Liver (tissue), 8 donors: ENCODE measurements at regions not wholly inside any gene's neighbourhood (a gene's known extent, or its start where the extent isn't known, plus 50 kb on each side); places are given as distances from the start of the nearest gene placed in this dataset.

Source experiments
- DNase-seq: peaks from one replicate; pipeline ENCODE4 v3.0.0-alpha.2; 2017; ENCODE audit warnings: low spot score
- H3K27ac ChIP-seq, 2 donors: one replicate each; pipeline ENCODE4 v1.7.0; 2013; ENCODE audit warnings: inconsistent platforms in 2 of 2, low read length in 2 of 2, control low read depth in 1 of 2, low read depth in 1 of 2, mild to moderate bottlenecking in 1 of 2
- H3K27me3 ChIP-seq, 4 donors: one replicate each; pipeline versions ENCODE4 v1.6.1 to v1.7.0; 2013; ENCODE audit warnings: low read length in 3 of 4, inconsistent platforms in 1 of 4, mild to moderate bottlenecking in 1 of 4, moderate library complexity in 1 of 4; ENCODE audit not compliant: control insufficient read depth in 4 of 4, insufficient read depth in 4 of 4
- H3K36me3 ChIP-seq, 4 donors: one replicate each; pipeline versions ENCODE4 v1.6.1 to v1.7.0; 2013; ENCODE audit warnings: low read length in 3 of 4, mild to moderate bottlenecking in 3 of 4, low read depth in 1 of 4, moderate library complexity in 1 of 4; ENCODE audit not compliant: control insufficient read depth in 4 of 4, insufficient read depth in 3 of 4
- H3K4me1 ChIP-seq, 4 donors: one replicate each; pipeline versions ENCODE4 v1.6.1 to v1.7.0; 2013; ENCODE audit warnings: low read length in 3 of 4, mild to moderate bottlenecking in 3 of 4, moderate library complexity in 1 of 4; ENCODE audit not compliant: control insufficient read depth in 4 of 4, insufficient read depth in 4 of 4
- H3K4me3 ChIP-seq, 3 donors: one replicate each; pipeline versions ENCODE4 v1.6.1 to v1.7.0; 2013; ENCODE audit warnings: low read length in 3 of 3, control low read depth in 1 of 3, low read depth in 1 of 3, mild to moderate bottlenecking in 1 of 3
- H3K9ac ChIP-seq, 2 donors: one replicate each; pipeline ENCODE4 v1.7.0; 2013; ENCODE audit warnings: low read length in 2 of 2, mild to moderate bottlenecking in 2 of 2, moderate library complexity in 2 of 2, control low read depth in 1 of 2, low read depth in 1 of 2
- H3K9me3 ChIP-seq, 4 donors: one replicate each; pipeline versions ENCODE4 v1.6.1 to v1.7.0; 2013; ENCODE audit warnings: low read length in 3 of 4; ENCODE audit not compliant: control insufficient read depth in 4 of 4
- ATF3 ChIP-seq: IDR thresholded peaks from 2 replicates; pipeline ENCODE4 v1.6.1; 2016; ENCODE audit warnings: antibody characterized with exemption
- CTCF ChIP-seq: fragments of 150-350 bp; IDR thresholded peaks from 2 replicates; pipeline ENCODE4 v1.5.1; 2017; ENCODE audit warnings: improper control_type of control experiment, low read depth, low read length; ENCODE audit not compliant: missing input control
- EGR1 ChIP-seq, 2 donors: IDR thresholded peaks; 2 replicates each; pipeline ENCODE4 v1.6.1; 2016 to 2018; ENCODE audit warnings: antibody characterized with exemption in 2 of 2, low read depth in 2 of 2
- FOXA1 ChIP-seq: IDR thresholded peaks from 2 replicates; pipeline ENCODE4 v1.6.1; 2016; ENCODE audit warnings: antibody characterized with exemption
- FOXA2 ChIP-seq: IDR thresholded peaks from 2 replicates; pipeline ENCODE4 v1.6.1; 2016; ENCODE audit warnings: antibody characterized with exemption
- GABPA ChIP-seq, 2 donors: IDR thresholded peaks in 1 of 2; conservative IDR thresholded peaks in 1 of 2; 2 replicates each; pipeline ENCODE4 v1.6.1; 2016; ENCODE audit warnings: antibody characterized with exemption in 2 of 2, mild to moderate bottlenecking in 1 of 2, moderate library complexity in 1 of 2
- HNF4A ChIP-seq, 2 donors: conservative IDR thresholded peaks; 2 replicates each; pipeline ENCODE4 v1.6.1; 2016; ENCODE audit warnings: antibody characterized with exemption in 2 of 2, mild to moderate bottlenecking in 2 of 2
- HNF4G ChIP-seq: IDR thresholded peaks from 2 replicates; pipeline ENCODE4 v1.6.1; 2016; ENCODE audit warnings: antibody characterized with exemption
- JUND ChIP-seq, 2 donors: IDR thresholded peaks; 2 replicates each; pipeline ENCODE4 v1.6.1; 2016; ENCODE audit warnings: antibody characterized with exemption in 2 of 2
- MAX ChIP-seq: IDR thresholded peaks from 2 replicates; pipeline ENCODE4 v1.6.1; 2016; ENCODE audit warnings: antibody characterized with exemption
- NR2F2 ChIP-seq: IDR thresholded peaks from 2 replicates; pipeline ENCODE4 v1.6.1; 2016; ENCODE audit warnings: antibody characterized with exemption
- RAD21 ChIP-seq, 2 donors: IDR thresholded peaks; 2 replicates each; pipeline ENCODE4 v1.6.1; 2016; ENCODE audit warnings: antibody characterized with exemption in 2 of 2, mild to moderate bottlenecking in 2 of 2
- REST ChIP-seq: IDR thresholded peaks from 2 replicates; pipeline ENCODE4 v1.6.1; 2016; ENCODE audit warnings: antibody characterized with exemption, mild to moderate bottlenecking
- RXRA ChIP-seq, 2 donors: IDR thresholded peaks; 2 replicates each; pipeline ENCODE4 v1.6.1; 2017 to 2018; ENCODE audit warnings: antibody characterized with exemption in 2 of 2, mild to moderate bottlenecking in 1 of 2
- SP1 ChIP-seq: IDR thresholded peaks from 2 replicates; pipeline ENCODE4 v1.6.1; 2018; ENCODE audit warnings: antibody characterized with exemption, mild to moderate bottlenecking
- TAF1 ChIP-seq: conservative IDR thresholded peaks from 2 replicates; pipeline ENCODE4 v1.6.1; 2016; ENCODE audit warnings: antibody characterized with exemption, mild to moderate bottlenecking
- YY1 ChIP-seq: IDR thresholded peaks from 2 replicates; pipeline ENCODE4 v1.6.1; 2016; ENCODE audit warnings: antibody characterized with exemption, mild to moderate bottlenecking
- ZBTB33 ChIP-seq: IDR thresholded peaks from 2 replicates; pipeline ENCODE4 v1.6.1; 2016; ENCODE audit warnings: antibody characterized with exemption
- WGBS: extraction: QIAGEN DNeasy Blood & Tissue Kit; methylation state at CpG from one replicate; pipeline ENCODE4 v1.1.7; 2013; 5-methylcytosine and 5-hydroxymethylcytosine counted together
- donor health status: healthy.
- donor health status: healthy.
- donor health status: healthy.
- donor health status: healthy.
- donor health status: healthy.

GRCh38 chr2:56713978-56714377, 530.2 kb downstream of the CCDC85A start:
- WGBS: 71% methylated on average over 1 of the region's 1 CpG
- no peak overlapping the region for H3K4me3 ChIP-seq
- H3K4me1 ChIP-seq: no peaks in the 10 kb centered on the region
- DNase-seq: no peak
- H3K27me3 ChIP-seq: no peaks in the 10 kb centered on the region
- TF ChIP-seq FOXA1 (no peak), TAF1 (no peak), CTCF (no peak)
- H3K9me3 ChIP-seq: no peaks in the 10 kb centered on the region
- no peaks in the 10 kb centered on the region for H3K36me3 ChIP-seq
- H3K9ac ChIP-seq: no peak overlapping the region
- no peak overlapping the region for H3K27ac ChIP-seq

- 76% methylated on average over 7 of the region's 7 CpGs for WGBS
- TF ChIP-seq HNF4A (conservative IDR thresholded peaks at IDR 0.05) (no peak), FOXA1 (no peak), YY1 (no peak), CTCF (no peak), MAX (no peak), GABPA (IDR thresholded peaks at IDR 0.05 in 1 of 2, conservative IDR thresholded peaks at IDR 0.05 in 1 of 2) (no peak), ATF3 (no peak), JUND (IDR thresholded peaks at IDR 0.05) (no peak), SP1 (no peak), TAF1 (no peak), RAD21 (IDR thresholded peaks at IDR 0.05) (no peak), RXRA (IDR thresholded peaks at IDR 0.05) (no peak), NR2F2 (no peak), EGR1 (IDR thresholded peaks at IDR 0.05; ENCODE audit: low read depth in 2 of 2) (no peak), FOXA2 (no peak)
These were observed 530.6 kb downstream of the CCDC85A start for GRCh38 chr2:56714400-56714799.

GRCh38 chr2:56715683-56716082, 531.9 kb downstream of the CCDC85A start:
- H3K36me3 ChIP-seq: no peaks in the 10 kb centered on the region
- no peak overlapping the region for H3K27ac ChIP-seq
- no peak overlapping the region for H3K9ac ChIP-seq
- WGBS: 54% methylated on average over 3 of the region's 3 CpGs
- H3K4me1 ChIP-seq: no peaks in the 10 kb centered on the region
- no peaks in the 10 kb centered on the region for H3K9me3 ChIP-seq
- H3K4me3 ChIP-seq: no peak overlapping the region
- H3K27me3 ChIP-seq: no peaks in the 10 kb centered on the region
- DNase-seq: no peak
- TF ChIP-seq SP1: no peak
- TF ChIP-seq RAD21 (IDR thresholded peaks at IDR 0.05): no peak
- no peak for TF ChIP-seq REST
- no peak for TF ChIP-seq GABPA (IDR thresholded peaks at IDR 0.05 in 1 of 2, conservative IDR thresholded peaks at IDR 0.05 in 1 of 2)
- TF ChIP-seq JUND (IDR thresholded peaks at IDR 0.05): no peak
- no peak for TF ChIP-seq TAF1
- no peak for TF ChIP-seq HNF4A (conservative IDR thresholded peaks at IDR 0.05)
- TF ChIP-seq ATF3: no peak
- no peak for TF ChIP-seq RXRA (IDR thresholded peaks at IDR 0.05)
- TF ChIP-seq ZBTB33: no peak
- no peak for TF ChIP-seq FOXA1
- no peak for TF ChIP-seq HNF4G

More at GRCh38 chr2:56714400-56714799, 530.6 kb downstream of the CCDC85A start:
- Histone ChIP-seq H3K4me3 (no peak overlapping the region), H3K4me1 (no peaks in the 10 kb centered on the region), H3K27ac (no peak overlapping the region), H3K27me3 (no peaks in the 10 kb centered on the region), H3K9ac (no peak overlapping the region), H3K9me3 (no peaks in the 10 kb centered on the region), H3K36me3 (no peaks in the 10 kb centered on the region)
- no peak for DNase-seq
